Karpas-422 (cell line): ENCODE measurements at regions not wholly inside any gene's neighbourhood (a gene's known extent, or its start where the extent isn't known, plus 50 kb on each side); places are given as distances from the start of the nearest gene placed in this dataset.
"Not testable (repeated sequence)": the region's sequence is repeated elsewhere in the genome, so short reads cannot be mapped to it uniquely, and the experiment has no call there.

ENCODE experiments used
- DNase-seq: peaks from one replicate; pipeline ENCODE4 v3.0.0-alpha.2; 2015
- H2AFZ ChIP-seq: fragments of 200-600 bp; sonication (generic); 2 replicates; pipeline ENCODE4 v1.6.1; 2014; ENCODE audit warnings: antibody characterized with exemption, low read length, mixed read lengths
- H3K27ac ChIP-seq: fragments of 200-600 bp; sonication (generic); 2 replicates; pipeline ENCODE4 v1.5.1; 2014; ENCODE audit warnings: mild to moderate bottlenecking, low read length, moderate library complexity
- H3K27me3 ChIP-seq: fragments of 200-600 bp; sonication (generic); 2 replicates; pipeline ENCODE4 v1.6.1; 2014; ENCODE audit warnings: low read length, mixed read lengths
- H3K36me3 ChIP-seq: fragments of 200-600 bp; sonication (generic); 2 replicates; pipeline ENCODE4 v1.6.1; 2014; ENCODE audit warnings: low read length, mixed read lengths; ENCODE audit not compliant: insufficient read depth
- H3K4me1 ChIP-seq: fragments of 200-600 bp; sonication (generic); 2 replicates; pipeline ENCODE4 v1.6.1; 2014; ENCODE audit warnings: mild to moderate bottlenecking, low read length, mixed read lengths
- H3K4me2 ChIP-seq: fragments of 200-600 bp; sonication (generic); 2 replicates; pipeline ENCODE4 v1.6.1; 2014; ENCODE audit warnings: low read length, low read depth, mild to moderate bottlenecking; ENCODE audit not compliant: poor library complexity, severe bottlenecking
- H3K4me3 ChIP-seq: fragments of 200-600 bp; sonication (generic); 2 replicates; pipeline ENCODE4 v1.5.1; 2014; ENCODE audit warnings: mild to moderate bottlenecking, antibody characterized with exemption, low read length, mixed read lengths
- H3K79me2 ChIP-seq: fragments of 200-600 bp; sonication (generic); 2 replicates; pipeline ENCODE4 v1.6.1; 2014; ENCODE audit warnings: mild to moderate bottlenecking, low read length, mixed read lengths
- H3K9ac ChIP-seq: fragments of 200-600 bp; sonication (generic); 2 replicates; pipeline ENCODE4 v1.6.0; 2014; ENCODE audit warnings: low read length
- H3K9me2 ChIP-seq: fragments of 200-600 bp; sonication (generic), shearing (Covaris generic); replicated peaks from 2 replicates; pipeline ENCODE4 v1.6.0; 2014; ENCODE audit warnings: mild to moderate bottlenecking, low read length, moderate library complexity; ENCODE audit not compliant: insufficient read depth
- H3K9me3 ChIP-seq: fragments of 300-700, 200-600 bp; sonication (generic); 2 replicates; pipeline ENCODE4 v1.6.1; 2014; ENCODE audit warnings: low read length, mixed read lengths
- H4K20me1 ChIP-seq: fragments of 200-600 bp; sonication (generic); 2 replicates; pipeline ENCODE4 v1.6.1; 2014; ENCODE audit warnings: mild to moderate bottlenecking, antibody characterized with exemption, low read length, low read depth; ENCODE audit not compliant: insufficient read depth

DNA sequence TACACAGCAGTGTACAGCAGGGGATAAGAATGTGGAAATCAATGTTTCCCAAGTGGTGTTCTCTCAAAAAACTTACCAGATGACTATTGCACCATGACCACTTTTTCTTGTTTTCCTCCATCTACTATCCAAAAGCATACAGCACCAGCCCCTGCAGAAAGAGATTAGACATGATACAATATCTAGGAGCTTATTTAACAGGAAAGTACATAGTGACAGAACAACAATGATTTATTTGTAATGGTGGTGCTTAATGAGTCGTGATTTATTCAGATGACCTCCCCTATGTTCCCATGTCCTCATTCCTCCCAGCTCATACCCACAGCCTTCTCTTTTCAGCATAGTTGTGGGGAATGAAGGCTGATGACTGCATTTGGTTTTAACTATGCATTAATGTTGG is 413.6 kb downstream of the BTG1 start:
- no peaks in the 10 kb centered on the region for H3K9me3 ChIP-seq
- H3K9me2 ChIP-seq: no peaks in the 10 kb centered on the region
- H3K4me1 ChIP-seq: no peaks in the 10 kb centered on the region
- no peaks in the 10 kb centered on the region for H3K27me3 ChIP-seq
- DNase-seq: no peak
- no peak overlapping the region for H3K4me2 ChIP-seq
- no peak overlapping the region for H3K27ac ChIP-seq
- H3K9ac ChIP-seq: no peak overlapping the region
- H3K36me3 ChIP-seq: no peaks in the 10 kb centered on the region
- H4K20me1 ChIP-seq: no peaks in the 10 kb centered on the region
- no peak overlapping the region for H3K4me3 ChIP-seq
- no peaks in the 10 kb centered on the region for H3K79me2 ChIP-seq
- no peak overlapping the region for H2AFZ ChIP-seq

DNA sequence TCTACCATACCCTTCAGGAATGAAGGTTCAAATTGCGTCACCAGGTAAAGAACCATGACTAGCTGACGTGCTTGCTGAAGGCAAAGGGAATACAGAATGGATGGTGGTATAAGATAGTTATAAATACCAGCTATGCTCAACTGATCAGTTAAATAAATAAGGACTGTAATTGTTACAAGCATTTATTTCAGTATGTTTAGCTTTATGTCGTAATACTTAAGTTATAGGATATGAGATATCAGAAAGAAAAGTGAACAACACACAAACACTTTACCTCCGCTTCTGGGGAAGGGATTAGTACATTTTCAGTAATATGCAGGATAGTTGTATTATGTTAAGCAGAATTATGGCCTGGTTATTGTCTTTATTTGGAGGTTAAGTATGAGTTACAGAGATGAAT is 416.1 kb downstream of the BTG1 start:
- Histone ChIP-seq H3K9me3 (no peaks in the 10 kb centered on the region), H2AFZ (no peak overlapping the region), H3K4me2 (no peak overlapping the region), H3K36me3 (no peaks in the 10 kb centered on the region), H3K4me3 (no peak overlapping the region), H3K4me1 (no peaks in the 10 kb centered on the region), H3K79me2 (no peaks in the 10 kb centered on the region), H3K27ac (no peak overlapping the region), H3K27me3 (no peaks in the 10 kb centered on the region), H4K20me1 (no peaks in the 10 kb centered on the region), H3K9ac (no peak overlapping the region), H3K9me2 (no peaks in the 10 kb centered on the region)
- no peak for DNase-seq

DNA sequence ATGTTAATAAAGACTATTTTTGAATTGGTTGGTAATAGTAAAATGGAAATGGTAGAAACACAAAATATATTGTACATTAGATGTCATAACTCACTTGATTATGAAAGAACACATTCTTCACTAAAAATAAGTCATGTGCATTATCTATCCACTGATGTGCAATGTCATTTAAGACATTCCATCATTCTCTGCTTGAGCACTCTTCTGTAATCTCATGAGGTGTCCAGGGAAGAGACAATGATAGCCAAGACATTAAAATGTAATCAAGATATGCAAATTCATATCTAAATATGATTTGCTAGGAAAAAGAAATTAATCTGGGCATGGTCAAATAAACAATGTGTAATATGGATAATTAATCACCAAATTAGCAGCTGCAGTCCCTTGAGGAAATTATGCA is 422.5 kb downstream of the BTG1 start:
- Histone ChIP-seq H4K20me1 (no peaks in the 10 kb centered on the region), H3K36me3 (no peaks in the 10 kb centered on the region), H2AFZ (no peak overlapping the region), H3K79me2 (no peaks in the 10 kb centered on the region), H3K4me1 (no peaks in the 10 kb centered on the region), H3K9me3 (no peaks in the 10 kb centered on the region), H3K9ac (no peak overlapping the region), H3K4me3 (no peak overlapping the region), H3K4me2 (no peak overlapping the region), H3K27me3 (no peaks in the 10 kb centered on the region), H3K9me2 (no peaks in the 10 kb centered on the region), H3K27ac (no peak overlapping the region)
- no peak for DNase-seq

DNA sequence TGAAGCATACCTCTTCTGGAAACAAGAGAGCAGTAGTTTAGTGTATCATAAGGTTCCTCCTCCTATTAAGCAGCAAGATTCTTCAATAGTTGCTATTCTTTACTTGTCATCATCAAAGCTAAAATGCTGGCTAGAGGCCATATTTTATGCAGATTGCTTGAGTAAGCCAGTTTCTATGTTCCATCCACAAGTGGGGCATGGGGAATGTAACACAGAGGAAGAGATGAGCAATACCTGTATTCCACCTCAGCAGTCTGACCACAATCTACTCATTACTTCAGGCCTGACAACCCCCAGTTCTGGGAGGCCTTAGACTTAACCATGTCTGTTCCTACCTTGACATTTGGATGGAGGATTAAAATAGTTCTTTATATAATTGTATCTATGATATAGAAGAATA is 423.6 kb downstream of the BTG1 start:
- H3K79me2 ChIP-seq: no peaks in the 10 kb centered on the region
- H3K36me3 ChIP-seq: no peaks in the 10 kb centered on the region
- H3K4me1 ChIP-seq: no peaks in the 10 kb centered on the region
- H3K9ac ChIP-seq: no peak overlapping the region
- no peaks in the 10 kb centered on the region for H4K20me1 ChIP-seq
- no peaks in the 10 kb centered on the region for H3K27me3 ChIP-seq
- no peaks in the 10 kb centered on the region for H3K9me2 ChIP-seq
- no peak overlapping the region for H3K4me2 ChIP-seq
- no peaks in the 10 kb centered on the region for H3K9me3 ChIP-seq
- no peak overlapping the region for H3K4me3 ChIP-seq
- no peak overlapping the region for H2AFZ ChIP-seq
- no peak for DNase-seq
- no peak overlapping the region for H3K27ac ChIP-seq

DNA sequence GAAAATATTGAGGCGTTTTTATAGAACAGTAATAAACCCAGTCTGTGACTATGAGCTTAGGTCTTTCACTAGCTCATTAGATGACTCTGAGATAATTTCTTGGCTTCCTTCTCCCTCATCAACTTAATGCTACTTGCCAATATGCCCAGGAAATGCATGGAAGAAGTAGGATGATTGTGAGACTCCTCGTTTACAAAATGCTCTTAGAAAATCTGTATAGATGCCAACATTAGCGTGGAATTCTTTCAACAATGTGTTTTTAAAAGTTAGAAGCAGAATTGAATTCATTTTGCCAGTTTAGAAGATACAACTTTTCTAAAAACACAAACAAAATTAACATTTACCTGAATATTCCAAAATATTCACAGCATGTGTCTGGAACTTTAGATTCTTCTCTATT is 424.6 kb downstream of the BTG1 start:
- no peaks in the 10 kb centered on the region for H3K9me2 ChIP-seq
- H3K9me3 ChIP-seq: no peaks in the 10 kb centered on the region
- H3K27me3 ChIP-seq: no peaks in the 10 kb centered on the region
- H3K9ac ChIP-seq: no peak overlapping the region
- no peaks in the 10 kb centered on the region for H4K20me1 ChIP-seq
- H2AFZ ChIP-seq: no peak overlapping the region
- DNase-seq: no peak
- no peak overlapping the region for H3K27ac ChIP-seq
- H3K4me2 ChIP-seq: no peak overlapping the region
- H3K79me2 ChIP-seq: no peaks in the 10 kb centered on the region
- no peaks in the 10 kb centered on the region for H3K36me3 ChIP-seq
- no peak overlapping the region for H3K4me3 ChIP-seq
- no peaks in the 10 kb centered on the region for H3K4me1 ChIP-seq

DNA sequence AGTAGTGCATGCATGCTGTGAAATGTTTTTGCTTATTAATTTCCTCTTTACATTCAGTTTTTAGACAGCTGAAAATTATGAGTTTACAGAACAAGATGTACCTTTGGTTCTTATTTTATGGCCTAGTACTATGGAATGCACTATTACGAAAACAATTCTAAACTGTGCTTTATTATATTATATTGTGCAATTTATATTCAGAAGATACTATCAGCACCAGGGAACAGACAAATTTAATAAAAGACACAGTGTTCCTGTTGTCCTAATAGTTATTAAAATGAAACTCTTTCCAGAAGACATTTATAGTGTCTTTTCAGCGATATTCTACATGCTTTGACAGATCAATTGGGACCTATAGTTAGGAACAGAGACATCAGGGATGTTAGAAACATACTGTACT is 427.3 kb downstream of the BTG1 start:
- Histone ChIP-seq H3K27me3 (no peaks in the 10 kb centered on the region), H3K4me3 (no peak overlapping the region), H3K4me1 (no peaks in the 10 kb centered on the region), H3K9me3 (no peaks in the 10 kb centered on the region), H4K20me1 (no peaks in the 10 kb centered on the region), H3K36me3 (no peaks in the 10 kb centered on the region), H3K9me2 (no peaks in the 10 kb centered on the region), H3K79me2 (no peaks in the 10 kb centered on the region), H3K27ac (no peak overlapping the region), H3K9ac (no peak overlapping the region), H3K4me2 (no peak overlapping the region), H2AFZ (no peak overlapping the region)
- no peak for DNase-seq

DNA sequence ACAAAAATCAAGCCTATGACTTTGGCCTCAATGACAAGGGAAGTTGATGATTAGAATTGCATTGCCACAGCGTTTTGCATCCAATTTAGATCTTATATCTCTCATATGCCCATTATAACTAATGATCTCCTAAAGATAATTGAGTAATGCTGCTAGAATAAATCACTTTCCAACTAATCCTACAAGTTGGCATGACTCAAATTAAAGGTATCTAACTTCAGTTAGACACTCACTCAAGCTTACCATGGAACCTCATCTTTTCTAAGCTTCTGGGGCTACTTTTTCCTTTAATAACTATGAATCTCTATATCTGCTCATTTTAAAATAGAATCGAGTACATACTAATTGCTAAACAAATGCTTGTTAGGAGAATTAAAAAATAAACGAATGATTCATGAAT is 427.8 kb downstream of the BTG1 start:
- H3K9me3 ChIP-seq: no peaks in the 10 kb centered on the region
- no peak for DNase-seq
- no peaks in the 10 kb centered on the region for H4K20me1 ChIP-seq
- no peaks in the 10 kb centered on the region for H3K36me3 ChIP-seq
- no peak overlapping the region for H3K4me3 ChIP-seq
- H3K9me2 ChIP-seq: no peaks in the 10 kb centered on the region
- no peak overlapping the region for H3K4me2 ChIP-seq
- H3K4me1 ChIP-seq: no peaks in the 10 kb centered on the region
- H3K79me2 ChIP-seq: no peaks in the 10 kb centered on the region
- no peak overlapping the region for H3K27ac ChIP-seq
- H3K9ac ChIP-seq: no peak overlapping the region
- H2AFZ ChIP-seq: no peak overlapping the region
- no peaks in the 10 kb centered on the region for H3K27me3 ChIP-seq

DNA sequence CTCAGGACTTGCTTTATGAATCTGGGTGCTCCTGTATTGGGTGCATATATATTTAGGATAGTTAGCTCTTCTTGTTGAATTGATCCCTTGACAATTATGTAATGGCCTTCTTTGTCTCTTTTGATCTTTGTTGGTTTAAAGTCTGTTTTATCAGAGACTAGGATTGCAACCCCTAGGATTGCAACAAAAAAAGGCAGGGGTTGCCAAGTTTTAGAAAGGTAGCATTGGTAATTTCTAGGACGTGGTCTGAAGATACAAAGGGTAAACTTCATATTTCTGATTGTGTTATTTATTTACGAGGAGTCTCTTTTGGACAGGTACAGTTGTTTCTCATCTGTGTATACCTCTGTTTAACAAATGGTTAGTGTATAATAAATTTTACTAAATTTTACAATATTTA is 433.7 kb downstream of the BTG1 start:
- not testable (repeated sequence) for H3K9me3 ChIP-seq, H4K20me1 ChIP-seq, DNase-seq, H3K4me1 ChIP-seq, H3K79me2 ChIP-seq, H3K27ac ChIP-seq, H3K36me3 ChIP-seq, H3K9ac ChIP-seq, H3K4me2 ChIP-seq, H3K9me2 ChIP-seq, H3K4me3 ChIP-seq, H2AFZ ChIP-seq, H3K27me3 ChIP-seq

DNA sequence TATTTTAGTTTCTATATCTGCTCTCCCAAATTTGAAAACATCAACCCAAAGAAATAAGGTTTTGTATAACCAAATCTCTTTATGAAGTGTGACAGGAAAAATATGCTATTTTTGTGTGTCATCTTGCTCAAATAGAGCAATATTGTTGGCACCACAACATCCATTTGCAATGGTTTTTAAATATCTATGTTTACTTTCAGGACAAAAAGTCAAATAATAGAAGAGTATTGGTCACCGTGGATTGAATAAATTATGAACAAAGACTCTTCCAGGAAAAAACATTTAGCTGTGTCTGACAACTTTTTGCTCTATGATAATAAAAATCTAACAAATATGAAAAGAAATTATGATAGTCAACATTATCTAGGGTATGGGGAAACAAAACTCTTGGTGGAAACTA is 439.2 kb downstream of the BTG1 start:
- H3K27me3 ChIP-seq: no peaks in the 10 kb centered on the region
- no peaks in the 10 kb centered on the region for H3K9me3 ChIP-seq
- H3K4me1 ChIP-seq: no peaks in the 10 kb centered on the region
- no peak overlapping the region for H3K9ac ChIP-seq
- no peaks in the 10 kb centered on the region for H3K9me2 ChIP-seq
- H2AFZ ChIP-seq: no peak overlapping the region
- H3K36me3 ChIP-seq: no peaks in the 10 kb centered on the region
- no peak overlapping the region for H3K27ac ChIP-seq
- H3K79me2 ChIP-seq: no peaks in the 10 kb centered on the region
- no peak for DNase-seq
- H4K20me1 ChIP-seq: no peaks in the 10 kb centered on the region
- H3K4me2 ChIP-seq: no peak overlapping the region
- no peak overlapping the region for H3K4me3 ChIP-seq
